Retinal pigment epithelial cell (primary cell): ENCODE measurements at regions not wholly inside any gene's neighbourhood (a gene's known extent, or its start where the extent isn't known, plus 50 kb on each side); places are given as distances from the start of the nearest gene placed in this dataset.
"Not testable (repeated sequence)": the region's sequence is repeated elsewhere in the genome, so short reads cannot be mapped to it uniquely, and the experiment has no call there.

Source experiments
- DNase-seq: peaks from one replicate; pipeline ENCODE4 v3.0.0-alpha.2; 2010; ENCODE audit warnings: low read depth
- H3K4me3 ChIP-seq: 2 replicates; pipeline ENCODE4 v1.5.1; 2011; ENCODE audit warnings: mild to moderate bottlenecking, low read length, control low read depth, moderate library complexity

GRCh38 chr2:91515966-91516365, 2824.5 kb downstream of the RPIA start:
- H3K4me3 ChIP-seq, DNase-seq: not testable (repeated sequence)

- H3K4me3 ChIP-seq, DNase-seq: not testable (repeated sequence)
Measured at GRCh38 chr2:91516669-91517068, 2825.2 kb downstream of the RPIA start.

- H3K4me3 ChIP-seq, DNase-seq: not testable (repeated sequence)
Measured at GRCh38 chr2:91517846-91518245, 2826.4 kb downstream of the RPIA start.

GRCh38 chr2:91518361-91518981, 2827.0 kb downstream of the RPIA start:
- not testable (repeated sequence) for DNase-seq, H3K4me3 ChIP-seq

GRCh38 chr2:91519359-91519758, 2827.9 kb downstream of the RPIA start:
- H3K4me3 ChIP-seq, DNase-seq: not testable (repeated sequence)

GRCh38 chr2:91519914-91520313, 2828.4 kb downstream of the RPIA start:
- not testable (repeated sequence) for H3K4me3 ChIP-seq, DNase-seq

GRCh38 chr2:91520523-91520922, 2829.1 kb downstream of the RPIA start:
- not testable (repeated sequence) for H3K4me3 ChIP-seq, DNase-seq

GRCh38 chr2:91520972-91521535, 2829.6 kb downstream of the RPIA start:
- DNase-seq, H3K4me3 ChIP-seq: not testable (repeated sequence)

GRCh38 chr2:91521944-91522343, 2830.5 kb downstream of the RPIA start:
- not testable (repeated sequence) for DNase-seq, H3K4me3 ChIP-seq

GRCh38 chr2:91522877-91523276, 2831.4 kb downstream of the RPIA start:
- not testable (repeated sequence) for DNase-seq, H3K4me3 ChIP-seq

- DNase-seq: not testable (repeated sequence)
Measured at GRCh38 chr2:91523751-91524150, 2832.3 kb downstream of the RPIA start.

GRCh38 chr2:91525587-91525986, 2834.1 kb downstream of the RPIA start:
- not testable (repeated sequence) for H3K4me3 ChIP-seq, DNase-seq

More at GRCh38 chr2:91523751-91524150, 2832.3 kb downstream of the RPIA start:
- not testable (repeated sequence) for H3K4me3 ChIP-seq

GRCh38 chr2:91526083-91526482, 2834.6 kb downstream of the RPIA start:
- not testable (repeated sequence) for DNase-seq, H3K4me3 ChIP-seq

- not testable (repeated sequence) for DNase-seq, H3K4me3 ChIP-seq
Measured at GRCh38 chr2:91527056-91527455, 2835.6 kb downstream of the RPIA start.

GRCh38 chr2:91527491-91528031, 2836.1 kb downstream of the RPIA start:
- H3K4me3 ChIP-seq, DNase-seq: not testable (repeated sequence)

- H3K4me3 ChIP-seq, DNase-seq: not testable (repeated sequence)
Measured at GRCh38 chr2:91528361-91528760, 2836.9 kb downstream of the RPIA start.

- not testable (repeated sequence) for H3K4me3 ChIP-seq, DNase-seq
Measured at GRCh38 chr2:91536109-91536508, 2844.6 kb downstream of the RPIA start.

- not testable (repeated sequence) for H3K4me3 ChIP-seq, DNase-seq
Measured at GRCh38 chr2:91536549-91537263, 2845.2 kb downstream of the RPIA start.

- DNase-seq, H3K4me3 ChIP-seq: not testable (repeated sequence)
Measured at GRCh38 chr2:91549316-91549715, 2857.8 kb downstream of the RPIA start.

GRCh38 chr2:91558234-91558633, 2866.8 kb downstream of the RPIA start:
- not testable (repeated sequence) for H3K4me3 ChIP-seq, DNase-seq
